ENCODE measurements at regions not wholly inside any gene's neighbourhood (a gene's known extent, or its start where the extent isn't known, plus 50 kb on each side); places are given as distances from the start of the nearest gene placed in this dataset.

GRCh38 chr7:155147624-155148023 is 77.5 kb downstream of the HTR5A start:
- H3K9me3 ChIP-seq (ENCODE audit: control insufficient read depth, low read depth, low read length): no peaks in the 10 kb centered on the region

GRCh38 chr7:155153676-155154075 is 83.6 kb downstream of the HTR5A start:
- DNase-seq (ENCODE audit: low read depth, low spot score) (no peak), FAIRE-seq (no peak)
- H3K9ac ChIP-seq (ENCODE audit: control insufficient read depth, extremely low read depth, insufficient read depth, low read length): no peak overlapping the region
- no peak overlapping the region for H3K27ac ChIP-seq (ENCODE audit: control insufficient read depth, insufficient read depth, low read length)
- no peak for TF ChIP-seq EZH2 (IDR thresholded peaks at IDR 0.05; ENCODE audit: low read length)
- TF ChIP-seq, protein P1, sequence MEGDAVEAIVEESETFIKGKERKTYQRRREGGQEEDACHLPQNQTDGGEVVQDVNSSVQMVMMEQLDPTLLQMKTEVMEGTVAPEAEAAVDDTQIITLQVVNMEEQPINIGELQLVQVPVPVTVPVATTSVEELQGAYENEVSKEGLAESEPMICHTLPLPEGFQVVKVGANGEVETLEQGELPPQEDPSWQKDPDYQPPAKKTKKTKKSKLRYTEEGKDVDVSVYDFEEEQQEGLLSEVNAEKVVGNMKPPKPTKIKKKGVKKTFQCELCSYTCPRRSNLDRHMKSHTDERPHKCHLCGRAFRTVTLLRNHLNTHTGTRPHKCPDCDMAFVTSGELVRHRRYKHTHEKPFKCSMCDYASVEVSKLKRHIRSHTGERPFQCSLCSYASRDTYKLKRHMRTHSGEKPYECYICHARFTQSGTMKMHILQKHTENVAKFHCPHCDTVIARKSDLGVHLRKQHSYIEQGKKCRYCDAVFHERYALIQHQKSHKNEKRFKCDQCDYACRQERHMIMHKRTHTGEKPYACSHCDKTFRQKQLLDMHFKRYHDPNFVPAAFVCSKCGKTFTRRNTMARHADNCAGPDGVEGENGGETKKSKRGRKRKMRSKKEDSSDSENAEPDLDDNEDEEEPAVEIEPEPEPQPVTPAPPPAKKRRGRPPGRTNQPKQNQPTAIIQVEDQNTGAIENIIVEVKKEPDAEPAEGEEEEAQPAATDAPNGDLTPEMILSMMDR (optimal IDR thresholded peaks at IDR 0.05 in 1 of 3, IDR thresholded peaks at IDR 0.05 in 1 of 3, conservative IDR thresholded peaks at IDR 0.05 in 1 of 3; ENCODE audit: extremely low read depth in 1 of 3, insufficient read depth in 2 of 3, low read length in 3 of 3): no peak
- no peaks in the 10 kb centered on the region for H4K20me1 ChIP-seq (ENCODE audit: control insufficient read depth, extremely low read depth, insufficient read depth, low read length)
- no peaks in the 10 kb centered on the region for H3K79me2 ChIP-seq (ENCODE audit: control insufficient read depth, insufficient read depth, low read length)
- no peak overlapping the region for H3K4me2 ChIP-seq (ENCODE audit: control insufficient read depth, extremely low read depth, insufficient read depth, low read depth, low read length)
- H3K27me3 ChIP-seq (ENCODE audit: control insufficient read depth, extremely low read depth, insufficient read depth, low read length): no peaks in the 10 kb centered on the region
- H3K4me1 ChIP-seq (ENCODE audit: control insufficient read depth, extremely low read depth, insufficient read depth, low read length): no peaks in the 10 kb centered on the region
- no peaks in the 10 kb centered on the region for H3K36me3 ChIP-seq (ENCODE audit: control insufficient read depth in 2 of 2, extremely low read depth in 1 of 2, insufficient read depth in 2 of 2, low read length in 2 of 2)
- H3K9me1 ChIP-seq (ENCODE audit: control insufficient read depth, extremely low read depth, insufficient read depth, low read length): no peaks in the 10 kb centered on the region
- H3K4me3 ChIP-seq (ENCODE audit: control insufficient read depth in 2 of 3, extremely low read depth in 1 of 3, insufficient read depth in 2 of 3, low read depth in 1 of 3, low read length in 3 of 3): no peak overlapping the region
- dilution Hi-C loops (cut with MboI; ENCODE audit: extremely low pct_ligation_motif_present, low sequenced_read_pairs): no loop called here
- no peaks in the 10 kb centered on the region for H3K9me3 ChIP-seq (ENCODE audit: control insufficient read depth, low read depth, low read length)
- H2AFZ ChIP-seq (ENCODE audit: control insufficient read depth, low read length): no peak overlapping the region

More at GRCh38 chr7:155147624-155148023, 77.5 kb downstream of the HTR5A start:
- Histone ChIP-seq H3K27me3 (ENCODE audit: control insufficient read depth, extremely low read depth, insufficient read depth, low read length) (no peaks in the 10 kb centered on the region), H3K79me2 (ENCODE audit: control insufficient read depth, insufficient read depth, low read length) (no peaks in the 10 kb centered on the region), H4K20me1 (ENCODE audit: control insufficient read depth, extremely low read depth, insufficient read depth, low read length) (no peaks in the 10 kb centered on the region), H3K4me3 (ENCODE audit: control insufficient read depth in 2 of 3, extremely low read depth in 1 of 3, insufficient read depth in 2 of 3, low read depth in 1 of 3, low read length in 3 of 3) (no peak overlapping the region), H3K9ac (ENCODE audit: control insufficient read depth, extremely low read depth, insufficient read depth, low read length) (no peak overlapping the region), H3K36me3 (ENCODE audit: control insufficient read depth in 2 of 2, extremely low read depth in 1 of 2, insufficient read depth in 2 of 2, low read length in 2 of 2) (no peaks in the 10 kb centered on the region), H2AFZ (ENCODE audit: control insufficient read depth, low read length) (no peak overlapping the region), H3K9me1 (ENCODE audit: control insufficient read depth, extremely low read depth, insufficient read depth, low read length) (no peaks in the 10 kb centered on the region), H3K4me2 (ENCODE audit: control insufficient read depth, extremely low read depth, insufficient read depth, low read depth, low read length) (no peak overlapping the region), H3K27ac (ENCODE audit: control insufficient read depth, insufficient read depth, low read length) (no peak overlapping the region), H3K4me1 (ENCODE audit: control insufficient read depth, extremely low read depth, insufficient read depth, low read length) (no peaks in the 10 kb centered on the region)
- no peak for FAIRE-seq
- DNase-seq (ENCODE audit: low read depth, low spot score): no peak
- TF ChIP-seq EZH2 (IDR thresholded peaks at IDR 0.05; ENCODE audit: low read length): no peak
- TF ChIP-seq, protein P1 (optimal IDR thresholded peaks at IDR 0.05 in 1 of 3, IDR thresholded peaks at IDR 0.05 in 1 of 3, conservative IDR thresholded peaks at IDR 0.05 in 1 of 3; ENCODE audit: extremely low read depth in 1 of 3, insufficient read depth in 2 of 3, low read length in 3 of 3): no peak
- dilution Hi-C loops (cut with MboI; ENCODE audit: extremely low pct_ligation_motif_present, low sequenced_read_pairs): no loop called here

All from keratinocyte (primary cell).